ENCODE measurements at regions not wholly inside any gene's neighbourhood (a gene's known extent, or its start where the extent isn't known, plus 50 kb on each side); places are given as distances from the start of the nearest gene placed in this dataset.
"Not testable (repeated sequence)": the region's sequence is repeated elsewhere in the genome, so short reads cannot be mapped to it uniquely, and the experiment has no call there.

DNA sequence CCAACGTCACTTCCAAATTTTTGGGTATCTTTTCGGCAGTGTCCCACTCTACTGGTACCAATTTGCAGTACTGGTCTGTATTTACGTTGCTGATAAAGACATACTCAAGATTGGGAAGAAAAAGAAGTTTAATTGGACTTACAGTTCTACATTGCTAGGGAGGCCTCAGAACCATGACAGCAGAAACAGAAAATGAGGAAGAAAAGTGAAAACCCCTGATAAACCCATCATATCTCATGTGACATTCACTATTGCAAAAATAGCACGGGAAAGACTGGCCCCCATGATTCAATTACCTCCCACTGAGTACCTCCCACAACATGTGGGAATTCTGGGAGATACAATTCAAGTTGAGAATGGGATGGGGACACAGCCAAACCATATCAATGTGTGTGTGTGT is 364.0 kb upstream of the KCND2 start (continued):
- TF ChIP-seq, protein P1, sequence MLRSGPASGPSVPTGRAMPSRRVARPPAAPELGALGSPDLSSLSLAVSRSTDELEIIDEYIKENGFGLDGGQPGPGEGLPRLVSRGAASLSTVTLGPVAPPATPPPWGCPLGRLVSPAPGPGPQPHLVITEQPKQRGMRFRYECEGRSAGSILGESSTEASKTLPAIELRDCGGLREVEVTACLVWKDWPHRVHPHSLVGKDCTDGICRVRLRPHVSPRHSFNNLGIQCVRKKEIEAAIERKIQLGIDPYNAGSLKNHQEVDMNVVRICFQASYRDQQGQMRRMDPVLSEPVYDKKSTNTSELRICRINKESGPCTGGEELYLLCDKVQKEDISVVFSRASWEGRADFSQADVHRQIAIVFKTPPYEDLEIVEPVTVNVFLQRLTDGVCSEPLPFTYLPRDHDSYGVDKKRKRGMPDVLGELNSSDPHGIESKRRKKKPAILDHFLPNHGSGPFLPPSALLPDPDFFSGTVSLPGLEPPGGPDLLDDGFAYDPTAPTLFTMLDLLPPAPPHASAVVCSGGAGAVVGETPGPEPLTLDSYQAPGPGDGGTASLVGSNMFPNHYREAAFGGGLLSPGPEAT (IDR thresholded peaks at IDR 0.05; ENCODE audit: low read depth): no peak
- no peak for TF ChIP-seq BMI1 (IDR thresholded peaks at IDR 0.05; ENCODE audit: borderline replicate concordance)

DNA sequence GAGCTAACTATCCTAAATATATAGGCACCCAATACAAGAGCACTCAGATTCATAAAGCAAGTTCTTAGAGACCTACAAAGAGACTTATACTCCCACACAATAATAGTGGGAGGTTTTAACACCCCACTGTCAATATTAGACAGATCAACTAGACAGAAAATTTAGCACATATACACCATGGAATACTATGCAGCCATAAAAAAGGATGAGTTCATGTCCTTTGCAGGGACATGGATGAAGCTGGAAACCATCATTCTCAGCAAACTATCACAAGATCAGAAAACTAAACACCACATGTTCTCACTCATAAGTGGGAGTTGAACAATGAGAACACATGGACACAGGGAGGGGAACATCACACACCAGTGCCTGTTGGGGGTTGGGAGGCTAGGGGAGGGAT is 358.9 kb upstream of the KCND2 start:
- RAD21 ChIA-PET (ENCODE audit: unreplicated experiment); FAIRE-seq; H3K27me3 ChIP-seq (replicated peaks in 1 of 2; ENCODE audit: control insufficient read depth in 2 of 2, insufficient read depth in 2 of 2, low read length in 1 of 2); in situ Hi-C loops (cut with MboI); H3K79me2 ChIP-seq (ENCODE audit: control insufficient read depth, insufficient read depth, low read length); H3K9ac ChIP-seq (ENCODE audit: control insufficient read depth, insufficient read depth, low read length); BruUV-seq (replicated peaks); H4K20me1 ChIP-seq (ENCODE audit: control insufficient read depth, insufficient read depth); intact Hi-C loops (cut with micrococcal nuclease; ENCODE audit: unreplicated experiment); H3K4me2 ChIP-seq (ENCODE audit: control insufficient read depth, insufficient read depth); DNase-seq (ENCODE audit: low read depth, low spot score); H3K4me1 ChIP-seq (ENCODE audit: control insufficient read depth, insufficient read depth, low read length); H3K36me3 ChIP-seq (ENCODE audit: control insufficient read depth in 2 of 2, insufficient read depth in 2 of 2, low read length in 1 of 2); ATAC-seq; H2AFZ ChIP-seq (ENCODE audit: control insufficient read depth, low read depth, low read length); CTCF ChIA-PET; H3K27ac ChIP-seq (ENCODE audit: control insufficient read depth, insufficient read depth); POLR2A ChIA-PET; SMC1A ChIA-PET (ENCODE audit: uncharacterized antibody, unreplicated experiment); H3K9me3 ChIP-seq (replicated peaks; ENCODE audit: control insufficient read depth, insufficient read depth, low read length); H3K4me3 ChIP-seq: not testable (repeated sequence)

DNA sequence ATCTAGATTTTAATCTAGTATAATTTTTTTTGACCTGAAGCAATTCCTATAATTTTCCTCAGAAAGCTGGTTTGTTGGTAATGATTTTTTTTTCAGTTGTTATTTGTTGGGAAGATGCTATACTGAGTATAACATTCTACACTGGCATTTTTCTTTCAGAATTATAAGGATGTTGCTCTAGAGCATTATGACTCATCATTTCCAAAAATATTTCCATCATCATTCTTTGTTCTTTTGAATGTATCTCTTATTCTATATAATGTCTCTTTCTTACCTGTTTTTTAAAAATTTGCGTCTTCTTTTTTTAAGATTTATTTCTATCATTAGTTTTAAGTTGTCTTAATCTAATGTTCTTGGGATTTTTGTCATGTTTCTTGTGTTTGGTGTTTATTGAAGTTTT is 356.5 kb upstream of the KCND2 start:
- SMC1A ChIA-PET (ENCODE audit: uncharacterized antibody, unreplicated experiment): no interaction called here
- no peak for FAIRE-seq
- no TSS peak for BruUV-seq (replicated peaks)

More for the DNA sequence above, 356.5 kb upstream of the KCND2 start:
- Histone ChIP-seq H2AFZ (ENCODE audit: control insufficient read depth, low read depth, low read length) (no peak overlapping the region), H3K4me2 (ENCODE audit: control insufficient read depth, insufficient read depth) (no peak overlapping the region), H3K4me1 (ENCODE audit: control insufficient read depth, insufficient read depth, low read length) (no peaks in the 10 kb centered on the region), H3K27me3 (replicated peaks in 1 of 2; ENCODE audit: control insufficient read depth in 2 of 2, insufficient read depth in 2 of 2, low read length in 1 of 2) (no peaks in the 10 kb centered on the region), H4K20me1 (ENCODE audit: control insufficient read depth, insufficient read depth) (no peaks in the 10 kb centered on the region), H3K9ac (ENCODE audit: control insufficient read depth, insufficient read depth, low read length) (no peak overlapping the region), H3K9me3 (replicated peaks; ENCODE audit: control insufficient read depth, insufficient read depth, low read length) (no peaks in the 10 kb centered on the region), H3K4me3 (no peak overlapping the region), H3K36me3 (ENCODE audit: control insufficient read depth in 2 of 2, insufficient read depth in 2 of 2, low read length in 1 of 2) (no peaks in the 10 kb centered on the region), H3K79me2 (ENCODE audit: control insufficient read depth, insufficient read depth, low read length) (no peaks in the 10 kb centered on the region), H3K27ac (ENCODE audit: control insufficient read depth, insufficient read depth) (no peak overlapping the region)
- no peak for TF ChIP-seq FOXK2 (IDR thresholded peaks at IDR 0.05)
- TF ChIP-seq POLR2AphosphoS2 (IDR thresholded peaks at IDR 0.05; ENCODE audit: low read depth, low read length): no peak
- no peak for TF ChIP-seq POLR2A (IDR thresholded peaks at IDR 0.05; ENCODE audit: low read depth, low read length)
- TF ChIP-seq RAD21 (IDR thresholded peaks at IDR 0.05; ENCODE audit: insufficient read depth, low read depth, low read length): no peak
- TF ChIP-seq RFX5 (IDR thresholded peaks at IDR 0.05; ENCODE audit: low read depth, low read length): no peak
- TF ChIP-seq LARP7 (IDR thresholded peaks at IDR 0.05): no peak
- no peak for TF ChIP-seq GATAD2B (conservative IDR thresholded peaks at IDR 0.05; ENCODE audit: low read depth)
- TF ChIP-seq ZSCAN29 (IDR thresholded peaks at IDR 0.05): no peak
- no peak for TF ChIP-seq ZBTB33 (IDR thresholded peaks at IDR 0.05)
- TF ChIP-seq MXI1 (IDR thresholded peaks at IDR 0.05; ENCODE audit: low read depth, low read length): no peak
- TF ChIP-seq KLF5 (IDR thresholded peaks at IDR 0.05; ENCODE audit: partially characterized antibody): no peak
- POLR2A ChIA-PET: no interaction called here
- intact Hi-C loops (cut with micrococcal nuclease; ENCODE audit: unreplicated experiment) (no loop called here), in situ Hi-C loops (cut with MboI) (no loop called here)
- no peak for DNase-seq (ENCODE audit: low read depth, low spot score)
- 35% methylated on average over 1 of the region's 1 CpG for WGBS (ENCODE audit: insufficient coverage, insufficient replicate concordance, low lambda C conversion rate, missing lambda C conversion rate)
- CTCF ChIA-PET: no interaction called here
- no peak for ATAC-seq
- RAD21 ChIA-PET (ENCODE audit: unreplicated experiment): no interaction called here
